HG02763 (cell line): ENCODE measurements at regions not wholly inside any gene's neighbourhood (a gene's known extent, or its start where the extent isn't known, plus 50 kb on each side); places are given as distances from the start of the nearest gene placed in this dataset.

Experiments
- ATAC-seq: cut with Tn5 transposase; IDR thresholded peaks from one replicate; pipeline ENCODE4 v1.9.1; 2021; ENCODE audit warnings: mild to moderate bottlenecking, moderate library complexity; ENCODE audit not compliant: unreplicated experiment

DNA sequence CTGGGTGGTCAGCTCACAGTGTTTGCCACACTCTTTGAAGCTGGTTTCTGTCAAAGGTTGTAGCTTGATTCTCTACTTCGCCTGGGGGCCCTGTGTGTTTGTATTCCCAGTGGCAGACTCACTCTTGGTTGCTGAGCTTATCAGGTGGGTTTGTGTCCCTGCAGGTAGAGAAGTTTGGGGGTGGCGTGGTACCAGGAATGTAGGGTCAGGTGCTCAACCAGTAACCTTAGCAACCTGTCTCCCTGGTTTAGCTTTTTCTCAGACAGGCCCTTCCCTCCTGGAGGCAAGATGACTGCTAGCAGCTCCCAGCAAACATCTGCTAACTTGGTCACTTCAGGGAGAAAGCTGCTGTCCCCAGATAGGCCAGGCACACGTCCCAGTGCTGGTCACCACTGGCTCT, 352.2 kb downstream of the AACS start:
- no peak for ATAC-seq

DNA sequence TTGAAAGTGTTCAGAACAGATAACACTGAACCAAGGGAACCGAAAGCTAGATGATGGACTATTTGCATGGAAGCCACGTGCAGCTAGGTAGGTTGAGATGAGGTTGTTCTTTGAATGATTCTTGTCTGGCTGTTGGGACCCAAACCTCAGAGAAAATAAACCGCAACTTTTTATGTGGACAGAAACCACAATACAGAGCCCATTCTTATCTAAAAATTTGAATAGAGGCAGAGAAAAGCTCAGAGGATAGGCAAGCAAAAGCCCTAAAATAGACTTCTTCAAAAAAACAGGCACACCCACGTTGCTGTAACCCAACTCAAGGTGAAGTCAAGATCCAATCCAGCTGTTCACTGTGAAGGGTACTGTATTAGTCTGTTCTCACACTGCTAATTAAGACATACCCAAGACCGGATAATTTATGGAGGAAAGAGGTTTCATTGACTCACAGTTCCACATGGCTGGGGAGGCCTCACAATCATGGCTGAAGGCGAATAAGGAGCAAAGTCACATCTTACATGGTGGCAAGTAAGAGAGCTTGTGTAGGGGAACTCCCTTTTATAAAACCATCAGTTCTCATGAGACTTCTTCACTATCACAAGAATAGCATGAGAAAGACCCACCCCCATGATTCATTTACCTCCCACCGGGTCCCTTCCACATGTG, 353.8 kb downstream of the AACS start:
- ATAC-seq, result peak; percentile 65

DNA sequence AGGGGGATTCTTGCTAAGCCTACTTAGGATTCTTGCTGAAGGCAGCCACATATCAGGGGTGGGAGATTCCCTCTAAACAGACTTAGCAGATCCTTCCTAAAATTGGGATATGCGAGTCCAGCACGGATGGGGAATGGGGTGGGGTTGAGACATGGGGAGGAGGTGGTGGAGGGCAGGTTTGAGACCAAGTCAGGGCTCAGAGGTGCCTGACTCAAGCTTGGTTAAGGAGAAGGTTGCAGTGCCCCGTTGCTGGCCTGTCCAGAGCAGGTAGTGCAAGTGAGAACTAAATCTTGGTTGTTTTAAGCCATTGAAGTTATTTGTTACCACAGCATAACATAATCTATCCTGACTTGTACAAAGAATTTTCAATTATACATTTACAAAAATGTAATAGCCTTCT, 359.7 kb downstream of the AACS start:
- no peak for ATAC-seq

DNA sequence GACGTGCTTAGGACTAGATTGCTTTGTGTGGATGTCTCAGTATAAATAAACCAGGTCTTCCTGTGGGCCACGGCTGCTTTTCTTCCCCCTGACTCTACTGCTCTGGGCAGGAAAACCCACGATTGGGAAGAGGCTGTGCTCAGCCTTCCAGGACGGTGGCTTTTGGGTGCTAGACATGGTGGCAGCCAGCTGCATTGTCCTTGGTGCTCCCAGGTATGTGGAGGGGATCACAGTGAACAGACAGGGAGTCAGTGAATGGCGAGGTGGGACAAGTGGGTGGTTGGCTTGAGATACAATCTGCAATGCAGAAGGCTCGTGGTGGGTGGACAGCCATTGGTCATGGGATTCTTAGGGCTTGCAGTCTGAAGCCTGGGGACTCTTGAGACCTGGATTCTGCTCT, 366.3 kb downstream of the AACS start:
- ATAC-seq, result no peak

DNA sequence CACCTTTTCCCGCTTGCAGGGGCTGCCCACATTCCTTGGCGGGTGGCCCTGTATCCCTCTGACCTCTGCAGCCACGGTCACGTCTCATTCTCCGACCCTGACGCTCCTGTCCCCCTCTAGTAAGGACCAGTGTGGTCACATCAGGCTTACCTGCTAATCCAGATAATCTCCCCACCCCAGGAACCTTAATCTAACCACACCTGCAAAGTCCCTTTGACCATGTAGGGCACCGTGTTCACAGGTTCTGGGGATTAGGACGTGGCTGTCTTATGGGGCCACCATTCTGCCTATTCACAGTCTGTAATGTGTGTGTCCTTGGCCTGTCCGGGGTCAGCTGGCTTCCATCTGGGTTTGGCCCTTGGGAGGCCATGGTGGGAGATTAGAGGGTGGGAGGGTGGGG, 368.9 kb downstream of the AACS start:
- ATAC-seq, result no peak

DNA sequence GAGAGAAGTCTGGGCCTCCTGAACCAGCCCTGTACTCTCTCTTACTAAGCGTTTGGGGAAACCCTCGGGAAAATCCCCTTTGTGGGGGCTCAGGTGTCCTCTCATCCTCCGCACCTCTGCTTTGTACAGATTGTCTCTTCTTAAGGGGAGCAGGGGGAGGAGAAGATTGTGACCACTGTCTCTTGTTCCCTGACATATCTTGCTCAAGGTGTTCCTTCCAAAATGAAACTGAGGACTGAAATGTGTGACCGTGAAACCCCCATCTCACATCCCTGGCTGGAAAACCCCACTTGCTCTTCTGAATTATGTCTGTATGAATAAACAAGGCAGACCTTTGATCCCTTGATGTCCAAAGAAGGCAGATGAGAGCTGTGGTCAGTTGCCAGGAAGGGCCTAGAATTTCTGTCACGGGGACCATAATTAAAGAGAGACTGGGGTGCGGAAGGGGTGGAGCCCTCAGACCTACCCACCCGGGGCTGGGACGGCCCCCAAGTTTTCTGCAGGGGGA, 369.8 kb downstream of the AACS start:
- peak; percentile 64 for ATAC-seq

DNA sequence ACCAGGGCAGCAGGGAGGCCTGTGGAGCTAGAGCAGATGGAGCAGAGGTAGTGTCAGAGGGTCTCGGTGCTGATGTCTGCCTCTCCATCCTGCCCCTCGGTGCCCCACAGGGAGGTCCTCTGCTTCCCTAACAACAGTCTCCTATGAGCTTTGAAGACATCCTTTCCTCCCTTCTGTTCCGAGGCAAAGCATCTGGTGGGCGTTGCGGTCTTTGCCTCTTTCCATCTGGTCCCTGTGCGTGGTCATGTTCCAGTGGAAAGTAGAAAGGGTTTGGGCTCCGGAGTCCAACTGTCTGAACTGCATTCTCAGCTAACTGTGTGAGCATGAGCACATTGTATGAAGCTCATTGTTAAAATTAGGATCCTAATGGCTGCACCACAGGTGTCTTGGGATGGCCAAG, 370.6 kb downstream of the AACS start:
- ATAC-seq, result no peak

DNA sequence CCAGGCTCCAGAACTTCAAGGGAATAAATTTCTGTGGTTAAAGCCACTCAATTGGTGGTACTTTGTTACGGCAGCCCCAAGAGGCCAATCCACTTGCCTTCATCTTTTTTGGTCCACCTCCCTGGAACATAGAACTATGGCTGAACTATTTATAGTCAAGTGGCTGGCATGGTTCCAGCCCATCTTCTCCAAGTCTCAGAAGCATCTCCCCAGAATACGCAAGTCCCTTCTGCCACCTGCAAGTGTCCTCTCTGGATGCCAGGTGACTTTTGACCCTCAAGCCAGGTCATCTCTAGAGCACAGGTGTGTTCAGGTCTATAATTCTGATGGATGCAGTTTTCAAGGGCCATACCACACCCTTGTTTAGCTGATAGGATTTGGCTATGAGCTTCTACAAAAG, 371.5 kb downstream of the AACS start:
- ATAC-seq, result no peak

DNA sequence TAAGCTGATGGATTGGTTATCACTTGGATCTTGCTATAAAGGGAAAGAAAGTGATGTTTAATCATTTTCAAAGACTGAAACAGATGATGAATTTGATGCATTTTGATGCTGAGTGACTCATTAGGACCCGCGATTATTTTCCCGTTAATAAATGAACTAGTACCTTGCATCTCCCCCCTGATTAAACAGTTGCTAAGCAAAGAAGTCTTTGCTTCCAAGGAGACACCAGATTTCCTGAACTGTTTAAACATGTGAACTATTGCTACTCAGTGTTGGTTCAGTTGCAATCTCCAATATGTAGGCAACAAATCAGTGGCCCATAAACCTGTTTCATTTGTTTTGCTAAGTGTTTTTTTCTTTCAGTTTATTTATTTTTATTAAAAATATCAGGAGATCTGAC, 375.2 kb downstream of the AACS start:
- ATAC-seq, result no peak

DNA sequence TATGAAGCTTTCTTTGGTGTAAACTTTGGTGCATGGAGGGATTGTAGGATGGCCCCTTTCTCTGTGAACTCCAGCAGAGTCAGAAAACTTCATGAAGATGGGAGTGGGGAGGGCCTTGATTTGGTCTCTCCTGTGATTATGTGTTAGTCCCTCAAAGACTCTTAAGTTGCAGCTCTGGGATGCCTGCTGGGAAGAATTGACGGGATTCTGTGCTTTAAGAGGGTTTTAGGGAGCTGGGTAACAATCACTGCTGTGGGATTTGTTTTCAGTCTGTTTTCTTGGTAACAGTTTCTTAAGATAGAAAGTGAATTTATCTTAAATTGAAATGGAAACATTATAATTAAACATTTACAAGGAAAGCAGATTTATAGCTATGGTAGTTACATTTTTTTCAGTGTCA, 378.1 kb downstream of the AACS start:
- no peak for ATAC-seq

DNA sequence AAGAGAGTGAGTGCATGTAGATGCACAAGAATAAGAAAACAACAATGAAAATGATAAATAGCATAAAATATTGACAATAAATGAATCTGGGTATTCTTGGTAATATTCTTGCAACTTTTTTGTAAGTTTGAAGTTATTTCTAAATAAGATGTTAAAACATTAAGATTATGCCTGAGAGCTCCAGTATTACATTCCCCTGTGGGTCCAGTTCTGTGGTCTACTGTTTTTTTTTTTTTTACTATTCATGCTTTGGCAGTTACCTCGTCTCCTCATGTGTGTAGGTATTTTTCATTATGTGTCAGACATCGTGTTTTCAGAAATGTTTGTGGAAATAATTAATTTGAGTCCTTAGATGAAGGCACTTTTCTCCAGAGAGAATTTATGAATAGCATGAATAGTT, 386.2 kb downstream of the AACS start:
- ATAC-seq, result no peak

DNA sequence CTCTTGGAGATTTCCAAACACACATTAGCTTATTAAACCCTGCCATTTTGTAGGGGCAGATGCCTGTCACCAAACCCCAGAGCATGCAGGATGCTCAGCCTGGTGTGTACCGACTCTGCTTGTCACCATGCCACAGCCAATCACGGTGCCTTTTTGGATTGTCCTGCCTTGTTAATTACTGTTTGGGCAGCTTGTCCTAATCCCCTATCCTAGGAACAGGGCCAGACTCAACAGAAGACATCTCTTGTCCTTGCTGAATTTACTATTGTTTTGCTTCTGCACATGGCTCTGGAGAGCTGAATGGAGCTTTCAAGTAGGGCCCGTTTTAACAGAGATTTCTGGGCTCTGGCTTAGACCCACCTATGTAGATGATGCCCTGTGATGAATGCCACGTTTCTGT, 388.5 kb downstream of the AACS start:
- ATAC-seq, result no peak

DNA sequence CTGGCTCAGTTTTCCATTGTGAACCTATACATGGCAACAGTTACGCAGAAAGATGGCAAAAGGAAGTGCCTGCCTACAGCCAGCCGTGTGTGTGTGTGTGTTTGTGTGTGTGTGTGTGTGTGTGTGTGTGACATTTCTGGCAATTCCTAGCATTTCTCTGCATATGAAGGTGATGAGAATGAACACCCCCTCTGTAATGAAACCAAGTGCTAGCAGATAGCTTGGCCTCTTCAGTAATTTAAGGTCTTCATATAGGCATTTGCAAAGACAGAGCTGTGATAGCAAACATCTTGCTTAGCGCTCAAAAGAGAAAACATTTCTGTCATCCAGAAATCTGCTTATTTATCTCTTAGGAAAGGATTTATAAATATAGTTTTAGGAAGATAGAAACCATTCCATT, 389.1 kb downstream of the AACS start:
- ATAC-seq, result no peak

DNA sequence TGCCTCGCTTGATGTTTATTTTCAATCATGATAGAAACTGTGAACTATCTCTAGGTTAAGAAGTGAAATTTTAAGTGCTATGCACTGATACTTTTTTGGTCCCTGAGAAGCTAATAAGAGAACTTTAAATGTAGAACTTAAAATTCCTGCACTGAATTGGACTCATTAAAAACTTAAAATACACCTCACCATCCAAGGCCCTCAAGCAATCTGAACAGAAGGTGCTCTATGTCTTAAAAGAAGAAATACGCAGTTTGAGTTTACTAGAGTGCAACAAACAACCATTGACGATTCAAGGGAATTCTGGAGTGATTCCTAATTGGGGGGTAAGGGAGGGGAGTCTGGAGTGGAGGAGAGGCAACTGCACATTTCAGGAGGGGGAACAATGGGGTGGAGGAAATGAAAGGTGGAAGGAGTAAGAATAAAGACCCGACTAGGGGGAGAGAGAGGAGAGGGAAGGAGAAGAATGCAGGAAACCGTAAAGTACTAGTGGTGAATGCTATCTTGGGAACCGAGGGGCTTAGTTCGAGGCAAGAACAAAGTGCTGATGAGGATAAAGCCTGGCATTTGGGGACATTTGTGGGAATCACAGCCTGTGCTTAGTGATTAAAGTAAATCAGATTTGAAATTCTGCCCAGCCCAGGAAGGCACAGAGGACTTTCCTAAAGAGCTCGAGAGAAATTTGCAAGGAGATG, 389.7 kb downstream of the AACS start:
- ATAC-seq, result no peak

DNA sequence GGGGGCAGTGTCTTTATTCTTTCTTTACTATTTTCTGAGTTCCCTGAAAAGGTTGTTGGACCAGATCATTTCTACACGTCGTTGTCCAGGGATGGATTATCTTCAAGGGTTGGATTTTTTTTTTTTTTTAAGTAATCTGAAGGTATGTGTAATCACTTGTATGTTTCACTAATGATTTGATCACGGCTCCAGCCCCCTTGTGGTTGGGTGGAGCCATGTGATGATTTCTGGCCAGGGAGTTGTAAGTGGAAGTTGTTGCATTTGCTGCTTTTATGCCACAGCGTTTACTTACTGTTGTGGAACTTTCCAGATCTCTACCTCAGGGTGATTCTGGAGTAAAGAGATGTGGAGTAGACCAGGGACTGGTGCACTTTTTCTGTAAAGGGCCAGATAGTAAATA, 390.3 kb downstream of the AACS start:
- ATAC-seq, result no peak

DNA sequence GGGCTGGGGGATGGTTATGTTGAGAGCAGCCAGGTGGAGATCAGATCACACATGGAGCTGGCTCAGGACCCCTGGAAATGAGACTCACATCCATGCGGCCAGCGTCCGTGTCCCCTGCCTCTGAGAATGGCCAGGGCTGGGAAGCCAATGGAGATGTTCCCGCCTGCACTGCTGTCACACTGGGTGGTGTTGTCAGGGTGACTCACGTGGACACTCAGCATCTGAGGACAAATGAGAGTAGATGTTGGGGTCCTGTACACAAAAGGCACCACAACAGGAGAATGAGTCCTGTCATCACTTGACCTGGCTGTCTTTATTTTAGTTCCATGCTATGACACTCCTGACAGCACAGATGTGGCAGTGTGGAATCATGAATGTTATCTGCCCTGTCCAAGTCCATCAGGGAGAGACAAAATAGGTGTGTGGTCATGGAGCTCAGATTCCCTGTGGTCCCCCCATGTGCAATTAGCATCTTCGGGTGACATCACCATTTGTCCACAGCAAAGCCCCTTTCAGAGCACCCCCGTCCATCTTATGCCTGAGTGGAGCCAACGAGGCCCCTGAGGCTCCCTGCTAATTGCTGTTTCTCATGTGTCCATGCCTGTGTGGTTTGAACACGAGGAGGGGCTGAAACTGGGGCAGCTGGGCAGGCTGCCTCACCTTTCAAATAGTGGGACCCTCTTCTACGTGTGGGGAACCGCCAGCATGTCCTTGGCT, 393.5 kb downstream of the AACS start:
- ATAC-seq, result no peak

DNA sequence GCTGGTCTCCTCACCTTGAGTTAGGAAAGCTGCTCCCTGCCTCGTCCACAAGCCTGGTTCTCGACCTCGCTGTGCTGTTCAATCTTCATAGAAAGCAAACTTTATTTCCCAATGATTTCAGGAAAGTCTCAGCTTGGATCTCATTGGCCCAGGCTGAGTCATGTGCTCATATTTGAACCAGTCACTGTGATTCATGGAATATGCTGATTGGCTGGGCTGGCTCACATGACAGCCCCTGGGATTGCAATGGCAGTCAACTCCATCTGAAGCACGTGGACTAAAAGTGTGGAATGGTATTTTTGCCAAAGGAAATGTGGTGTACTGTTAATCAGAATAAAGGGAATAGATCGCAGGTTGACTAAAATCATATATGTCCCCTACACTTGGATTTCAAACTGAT, 396.6 kb downstream of the AACS start:
- no peak for ATAC-seq

DNA sequence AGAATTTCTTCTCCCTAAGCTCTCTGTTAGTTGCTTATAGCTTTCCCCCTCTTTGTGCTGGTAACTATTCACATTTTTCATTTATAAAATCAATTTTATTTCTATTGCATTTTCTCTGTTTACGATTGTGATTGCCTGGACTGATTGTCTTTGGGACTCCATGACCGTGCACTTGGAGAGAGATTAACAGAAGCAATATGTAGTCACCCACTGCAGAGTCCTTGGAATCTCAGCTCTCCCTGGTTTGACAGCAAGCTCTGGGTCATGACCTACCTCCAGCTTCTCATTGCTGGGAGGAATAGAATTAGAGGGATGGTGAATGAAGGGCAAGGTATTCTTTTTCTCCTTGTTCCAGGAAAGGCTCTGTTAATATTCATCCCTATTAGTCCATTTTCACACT, 398.2 kb downstream of the AACS start:
- no peak for ATAC-seq

DNA sequence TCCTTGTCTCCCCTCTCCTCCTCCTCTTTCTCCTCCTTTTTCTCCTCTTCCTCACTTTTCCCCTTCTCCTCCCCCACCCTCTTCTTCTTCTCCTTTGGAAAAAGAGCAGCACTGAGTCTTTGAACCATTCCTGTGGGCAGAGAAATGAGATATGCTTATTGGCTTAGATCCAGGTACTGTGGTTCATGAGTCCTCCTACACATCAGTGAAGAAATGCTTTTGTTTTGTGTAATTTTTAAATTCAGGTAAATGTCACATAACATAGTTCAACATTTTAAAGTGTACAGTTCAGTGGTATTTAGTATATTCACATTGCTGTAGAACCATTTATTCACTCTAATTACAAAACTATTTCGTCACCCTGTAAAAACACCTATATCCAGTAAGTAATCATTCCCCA, 402.1 kb downstream of the AACS start:
- no peak for ATAC-seq

DNA sequence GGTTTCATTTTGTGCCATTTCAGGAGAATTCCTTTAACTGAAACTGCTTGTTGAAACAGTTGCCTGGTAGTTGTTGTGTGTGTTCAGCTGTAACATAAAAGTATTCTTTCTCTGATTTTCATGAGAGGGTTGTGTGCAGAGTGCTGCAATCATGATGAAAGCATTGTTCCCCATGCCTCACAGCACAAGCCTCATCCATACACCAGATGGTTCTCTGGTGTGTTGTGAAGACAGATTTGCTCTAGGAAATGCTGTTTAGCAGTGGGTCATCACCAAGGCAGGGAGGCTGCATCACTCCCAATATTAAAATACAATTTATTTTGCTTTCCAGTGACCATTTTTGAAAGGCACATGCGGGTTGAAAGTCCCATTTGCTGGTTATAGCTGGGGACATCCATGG, 404.4 kb downstream of the AACS start:
- no peak for ATAC-seq

DNA sequence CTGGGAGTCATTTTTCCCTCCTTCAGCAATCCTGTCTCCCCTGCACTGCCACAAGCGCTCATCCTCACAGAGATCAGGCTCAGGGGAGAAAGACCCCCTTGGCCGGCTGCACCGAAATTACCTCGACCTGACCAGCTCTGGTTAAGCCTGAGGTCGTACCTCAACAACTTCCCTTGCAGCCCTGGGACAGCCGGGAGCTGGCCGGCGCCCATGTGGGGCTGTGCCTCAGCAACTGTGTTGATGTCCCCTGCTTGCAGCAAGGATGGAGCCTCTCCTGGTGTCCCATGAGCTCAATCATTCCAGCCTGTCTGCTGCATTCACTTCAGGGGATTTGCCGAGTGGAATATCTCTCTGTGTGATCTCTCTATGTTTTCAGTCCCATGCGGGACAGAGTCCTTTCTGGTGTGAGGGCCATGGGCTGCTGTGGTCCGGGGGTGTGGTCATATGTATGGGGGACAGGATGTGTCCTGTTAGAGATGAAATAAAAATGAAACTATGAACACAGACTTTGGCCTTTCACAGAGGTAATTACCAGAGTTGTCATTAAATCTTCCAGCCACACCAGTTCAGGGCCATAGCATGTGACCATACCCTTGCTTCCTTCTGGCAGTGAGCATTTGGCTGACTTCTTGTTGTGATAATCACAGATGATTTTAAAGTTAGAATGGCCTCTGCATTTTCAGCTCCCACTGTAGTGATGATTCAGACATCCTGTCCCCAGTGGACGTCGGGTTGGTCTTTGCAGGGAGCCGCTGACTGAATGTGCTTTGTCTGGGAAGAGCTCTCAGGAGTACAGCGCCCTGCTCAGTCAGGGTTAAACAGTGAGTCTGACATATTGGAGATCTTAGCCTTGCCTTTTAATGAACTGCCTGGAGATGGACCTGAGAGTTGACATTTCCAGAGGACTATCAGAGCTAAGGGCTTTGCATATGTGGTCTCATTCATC, 405.9 kb downstream of the AACS start:
- ATAC-seq, result no peak
